PC-9 (cell line): ENCODE measurements at regions not wholly inside any gene's neighbourhood (a gene's known extent, or its start where the extent isn't known, plus 50 kb on each side); places are given as distances from the start of the nearest gene placed in this dataset.

ENCODE experiments used
- BruUV-seq: library from RNA; stranded (reverse); fragments of 400-500 nt; replicated peaks from 2 replicates; lab custom pipeline; 2021; lab: Mats Ljungman, UMichigan
- CTCF ChIA-PET: fragments of 300-600 bp; sonication (Branson Sonifier 250); formaldehyde crosslinking; loops from one replicate; lab custom pipeline; 2022; ENCODE audit warnings: antibody characterized with exemption; lab: Charles Lee
- POLR2A ChIA-PET: fragments of 300-600 bp; sonication (Branson Sonifier 250); formaldehyde crosslinking; loops from one replicate; lab custom pipeline; 2022; ENCODE audit warnings: antibody characterized with exemption; ENCODE audit not compliant: unreplicated experiment; lab: Charles Lee
- DNase-seq, 2 experiments: peaks; one replicate each; pipeline versions ENCODE4 v3.0.0 to v3.0.0-alpha.2; 2015 to 2022; ENCODE audit warnings: mixed read lengths in 1 of 2
- H2AFZ ChIP-seq: fragments of 200-600 bp; sonication (generic); 2 replicates; pipeline ENCODE4 v1.8.1; 2017; ENCODE audit warnings: antibody characterized with exemption
- H3F3A ChIP-seq: fragments of 200-600 bp; sonication (generic); 2 replicates; pipeline ENCODE4 v1.8.1; 2017; ENCODE audit warnings: antibody characterized with exemption, mild to moderate bottlenecking, low read depth; ENCODE audit not compliant: insufficient read depth
- H3K27ac ChIP-seq: fragments of 200-600 bp; sonication (generic); 2 replicates; pipeline ENCODE4 v1.6.1; 2016; ENCODE audit warnings: mixed run types
- H3K27me3 ChIP-seq: fragments of 200-600 bp; sonication (generic); 2 replicates; pipeline ENCODE4 v1.6.1; 2016; ENCODE audit warnings: low read depth, mixed run types; ENCODE audit not compliant: insufficient read depth
- H3K36me3 ChIP-seq: fragments of 200-600 bp; sonication (generic); 2 replicates; pipeline ENCODE4 v1.6.1; 2016; ENCODE audit warnings: low read depth, mixed run types
- H3K4me1 ChIP-seq: fragments of 200-600 bp; sonication (generic); replicated peaks from 2 replicates; pipeline ENCODE4 v1.6.1; 2016; ENCODE audit warnings: mixed run types; ENCODE audit not compliant: insufficient read depth
- H3K4me2 ChIP-seq: fragments of 200-600 bp; sonication (generic); 2 replicates; pipeline ENCODE4 v1.6.1; 2017; ENCODE audit warnings: mixed run types
- H3K4me3 ChIP-seq: fragments of 200-600 bp; sonication (generic); 2 replicates; pipeline ENCODE4 v1.6.1; 2016; ENCODE audit warnings: mixed run types
- H3K79me2 ChIP-seq: fragments of 200-600 bp; sonication (generic); 2 replicates; pipeline ENCODE4 v1.6.1; 2017; ENCODE audit warnings: low read depth, mixed run types
- H3K9me2 ChIP-seq: fragments of 200-600 bp; sonication (generic); 2 replicates; pipeline ENCODE4 v1.8.1; 2017; ENCODE audit warnings: mild to moderate bottlenecking; ENCODE audit not compliant: insufficient read depth
- H3K9me3 ChIP-seq: fragments of 200-600 bp; sonication (generic); 2 replicates; pipeline ENCODE4 v1.8.1; 2016; ENCODE audit warnings: low read depth; ENCODE audit not compliant: insufficient read depth
- H4K20me1 ChIP-seq: fragments of 200-600 bp; sonication (generic); 2 replicates; pipeline ENCODE4 v1.8.1; 2017; ENCODE audit not compliant: insufficient read depth
- EZH2 ChIP-seq: fragments of 200-600 bp; sonication (generic); IDR thresholded peaks from 2 replicates; pipeline ENCODE4 v1.8.0; 2017; ENCODE audit warnings: antibody characterized with exemption, low read depth
- intact Hi-C: fragments of 100-400 bp; cut with micrococcal nuclease; formaldehyde crosslinking; loops from one replicate; pipeline ENCODE4 v1.10.0; 2022; ENCODE audit not compliant: unreplicated experiment
- TF ChIP-seq, protein P1 (sequence below): fragments of 200-600 bp; sonication (generic); conservative IDR thresholded peaks from 2 replicates; pipeline ENCODE4 v1.6.1; 2017; ENCODE audit warnings: mixed run types, antibody characterized with exemption, mild to moderate bottlenecking, moderate library complexity

DNA sequence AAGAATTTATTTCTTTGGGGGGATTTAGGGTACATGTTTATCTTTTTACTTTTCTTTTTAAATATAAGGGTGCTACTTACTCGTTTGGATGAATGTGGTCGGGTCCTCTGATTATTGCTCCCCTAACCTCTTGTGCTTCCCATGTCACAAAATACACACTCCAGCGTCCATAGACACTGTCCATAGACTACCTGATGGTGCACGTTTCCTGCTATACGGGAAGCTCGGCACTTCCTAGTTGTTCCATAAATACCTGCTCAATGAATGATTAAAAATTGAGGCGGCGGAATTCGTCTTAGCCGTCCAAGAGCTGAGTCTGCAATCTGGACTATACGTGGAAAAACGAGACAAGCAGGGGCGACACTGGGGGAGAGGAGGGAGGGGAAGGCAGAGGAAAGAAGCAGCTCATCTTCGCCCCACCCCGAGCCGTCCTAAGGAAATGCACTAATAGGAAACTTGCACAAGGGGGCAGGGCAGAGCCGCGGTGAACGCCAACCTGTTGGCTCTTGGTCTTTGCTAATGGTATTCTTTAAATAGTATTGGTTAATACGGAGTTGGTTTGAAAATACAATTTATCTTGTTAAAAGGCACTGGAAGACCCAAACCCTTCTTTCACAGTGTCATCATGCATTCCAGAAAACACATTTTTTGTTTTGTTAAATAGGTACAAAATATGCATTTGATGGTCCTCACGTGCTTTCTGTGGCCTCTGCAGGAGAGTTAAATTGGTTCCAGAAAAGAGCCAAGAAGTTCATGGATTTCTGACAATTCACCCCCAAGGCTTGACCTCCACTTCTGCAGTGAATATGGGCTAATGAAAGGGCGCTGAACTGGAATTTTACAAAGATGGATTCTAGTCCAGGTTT lies 73.0 kb upstream of the KCTD1 start:
- H3K27ac ChIP-seq = no peak overlapping the region
- H3K4me2 ChIP-seq = no peak overlapping the region
- TF ChIP-seq, protein P1, sequence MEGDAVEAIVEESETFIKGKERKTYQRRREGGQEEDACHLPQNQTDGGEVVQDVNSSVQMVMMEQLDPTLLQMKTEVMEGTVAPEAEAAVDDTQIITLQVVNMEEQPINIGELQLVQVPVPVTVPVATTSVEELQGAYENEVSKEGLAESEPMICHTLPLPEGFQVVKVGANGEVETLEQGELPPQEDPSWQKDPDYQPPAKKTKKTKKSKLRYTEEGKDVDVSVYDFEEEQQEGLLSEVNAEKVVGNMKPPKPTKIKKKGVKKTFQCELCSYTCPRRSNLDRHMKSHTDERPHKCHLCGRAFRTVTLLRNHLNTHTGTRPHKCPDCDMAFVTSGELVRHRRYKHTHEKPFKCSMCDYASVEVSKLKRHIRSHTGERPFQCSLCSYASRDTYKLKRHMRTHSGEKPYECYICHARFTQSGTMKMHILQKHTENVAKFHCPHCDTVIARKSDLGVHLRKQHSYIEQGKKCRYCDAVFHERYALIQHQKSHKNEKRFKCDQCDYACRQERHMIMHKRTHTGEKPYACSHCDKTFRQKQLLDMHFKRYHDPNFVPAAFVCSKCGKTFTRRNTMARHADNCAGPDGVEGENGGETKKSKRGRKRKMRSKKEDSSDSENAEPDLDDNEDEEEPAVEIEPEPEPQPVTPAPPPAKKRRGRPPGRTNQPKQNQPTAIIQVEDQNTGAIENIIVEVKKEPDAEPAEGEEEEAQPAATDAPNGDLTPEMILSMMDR = no peak
- no peak for TF ChIP-seq EZH2
- H3K27me3 ChIP-seq = no peaks in the 10 kb centered on the region
- intact Hi-C loops = no loop called here
- H3K36me3 ChIP-seq = no peaks in the 10 kb centered on the region
- no peak overlapping the region for H2AFZ ChIP-seq
- no TSS peak for BruUV-seq
- H3F3A ChIP-seq = peaks cover 9% of the 10 kb centered on the region; the same call in 1 of the 2 replicates
- ChIA-PET CTCF (interaction anchor here (0.6 to 0.7 kb wide), 2 partner anchors 36 to 138 kb away, joined by 3 read pairs; no protein-coding TSS in a partner anchor), POLR2A (interaction anchor here (0.5 kb wide), 1 partner anchor 81 kb away, joined by 3 read pairs; no protein-coding TSS in a partner anchor)
- DNase-seq = peak in 1 of 2 experiments; percentile 25
- H4K20me1 ChIP-seq = no peaks in the 10 kb centered on the region
- H3K9me2 ChIP-seq = no peaks in the 10 kb centered on the region
- peaks cover 20% of the 10 kb centered on the region for H3K4me1 ChIP-seq
- no peaks in the 10 kb centered on the region for H3K9me3 ChIP-seq
- H3K4me3 ChIP-seq = no peak overlapping the region
- no peaks in the 10 kb centered on the region for H3K79me2 ChIP-seq

DNA sequence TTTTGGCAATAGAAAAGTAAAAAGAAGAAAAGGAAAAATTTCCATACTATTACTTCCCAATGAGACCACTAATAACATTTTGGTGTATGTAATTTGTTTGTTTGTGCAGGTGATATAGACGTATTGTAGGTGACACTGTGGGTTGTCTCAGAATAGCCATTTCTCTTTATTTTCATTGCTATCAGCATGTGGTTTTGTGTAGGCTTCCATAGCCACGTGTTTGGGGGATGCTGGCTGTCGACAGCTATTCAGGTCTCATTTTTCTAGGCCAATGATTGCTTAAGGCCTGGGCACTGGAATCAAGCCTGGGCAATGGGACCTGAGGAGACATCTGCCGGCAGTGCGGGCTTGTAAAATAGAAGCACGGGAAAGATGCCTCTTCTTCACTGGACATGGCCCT lies 71.0 kb upstream of the KCTD1 start:
- no peaks in the 10 kb centered on the region for H3K9me2 ChIP-seq
- H3K4me3 ChIP-seq = no peak overlapping the region
- TF ChIP-seq, protein P1 = no peak
- TF ChIP-seq EZH2 = no peak
- H3K9me3 ChIP-seq = no peaks in the 10 kb centered on the region
- H3K4me2 ChIP-seq = no peak overlapping the region
- no peaks in the 10 kb centered on the region for H3K36me3 ChIP-seq
- H2AFZ ChIP-seq = no peak overlapping the region
- intact Hi-C loops = no loop called here
- DNase-seq = no peak
- no TSS peak for BruUV-seq
- no peaks in the 10 kb centered on the region for H3K79me2 ChIP-seq
- no peaks in the 10 kb centered on the region for H3K27me3 ChIP-seq
- H3F3A ChIP-seq = peaks cover 13% of the 10 kb centered on the region; the same call in 1 of the 2 replicates
- CTCF ChIA-PET = no interaction called here
- POLR2A ChIA-PET = no interaction called here
- no peaks in the 10 kb centered on the region for H4K20me1 ChIP-seq
- H3K4me1 ChIP-seq = peaks cover 21% of the 10 kb centered on the region
- no peak overlapping the region for H3K27ac ChIP-seq

GRCh38 chr18:26618135-26618534 lies 69.8 kb upstream of the KCTD1 start:
- no peak for TF ChIP-seq EZH2
- TF ChIP-seq, protein P1 = no peak
- H4K20me1 ChIP-seq = no peaks in the 10 kb centered on the region
- H3K9me3 ChIP-seq = no peaks in the 10 kb centered on the region
- H3K4me2 ChIP-seq = no peak overlapping the region
- H2AFZ ChIP-seq = no peak overlapping the region
- H3F3A ChIP-seq = peaks cover 13% of the 10 kb centered on the region; the same call in 1 of the 2 replicates
- ChIA-PET CTCF (no interaction called here), POLR2A (no interaction called here)
- DNase-seq = no peak
- no peaks in the 10 kb centered on the region for H3K36me3 ChIP-seq
- no peaks in the 10 kb centered on the region for H3K79me2 ChIP-seq
- H3K27me3 ChIP-seq = no peaks in the 10 kb centered on the region
- peak overlapping the region; percentile 54 for H3K27ac ChIP-seq
- intact Hi-C loops = no loop called here
- peaks cover 21% of the 10 kb centered on the region for H3K4me1 ChIP-seq
- H3K4me3 ChIP-seq = no peak overlapping the region
- no TSS peak for BruUV-seq
- no peaks in the 10 kb centered on the region for H3K9me2 ChIP-seq
